Mammary epithelial cell (primary cell): ENCODE measurements at regions not wholly inside any gene's neighbourhood (a gene's known extent, or its start where the extent isn't known, plus 50 kb on each side); places are given as distances from the start of the nearest gene placed in this dataset.

Source experiments
- EZH2 ChIP-seq: IDR thresholded peaks from 2 replicates; pipeline ENCODE4 v1.6.1; 2012; ENCODE audit warnings: low read length, inconsistent platforms, borderline replicate concordance
- TF ChIP-seq, protein P1 (sequence below), 2 donors: IDR thresholded peaks in 1 of 2; conservative IDR thresholded peaks in 1 of 2; 2 replicates each; pipeline ENCODE4 v1.5.1; 2011 to 2012; ENCODE audit warnings: inconsistent platforms in 2 of 2, low read length in 2 of 2, mild to moderate bottlenecking in 2 of 2, control low read depth in 1 of 2, low read depth in 1 of 2; ENCODE audit not compliant: insufficient read depth in 1 of 2; ENCODE audit errors: extremely low read depth in 1 of 2

DNA sequence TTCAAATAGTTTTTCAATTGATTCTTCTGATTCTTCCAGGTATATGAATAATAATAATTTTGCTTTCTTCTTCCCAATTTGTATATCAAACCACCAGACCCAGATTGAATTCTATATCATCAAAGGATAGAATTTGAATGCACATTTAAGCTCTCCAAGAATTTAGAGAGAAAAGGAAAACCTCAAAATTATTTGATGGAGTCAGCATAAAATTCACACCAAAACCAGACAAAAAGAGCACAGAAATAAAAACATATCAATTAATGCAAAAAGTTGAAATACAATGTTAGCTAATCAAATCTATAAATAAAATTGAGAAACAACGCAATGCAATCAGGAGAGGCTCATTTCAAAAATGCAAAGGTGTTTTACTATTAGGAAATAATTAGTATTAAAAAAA lies 248.0 kb upstream of the HS6ST1 start:
- no peak for TF ChIP-seq EZH2
- TF ChIP-seq, protein P1, sequence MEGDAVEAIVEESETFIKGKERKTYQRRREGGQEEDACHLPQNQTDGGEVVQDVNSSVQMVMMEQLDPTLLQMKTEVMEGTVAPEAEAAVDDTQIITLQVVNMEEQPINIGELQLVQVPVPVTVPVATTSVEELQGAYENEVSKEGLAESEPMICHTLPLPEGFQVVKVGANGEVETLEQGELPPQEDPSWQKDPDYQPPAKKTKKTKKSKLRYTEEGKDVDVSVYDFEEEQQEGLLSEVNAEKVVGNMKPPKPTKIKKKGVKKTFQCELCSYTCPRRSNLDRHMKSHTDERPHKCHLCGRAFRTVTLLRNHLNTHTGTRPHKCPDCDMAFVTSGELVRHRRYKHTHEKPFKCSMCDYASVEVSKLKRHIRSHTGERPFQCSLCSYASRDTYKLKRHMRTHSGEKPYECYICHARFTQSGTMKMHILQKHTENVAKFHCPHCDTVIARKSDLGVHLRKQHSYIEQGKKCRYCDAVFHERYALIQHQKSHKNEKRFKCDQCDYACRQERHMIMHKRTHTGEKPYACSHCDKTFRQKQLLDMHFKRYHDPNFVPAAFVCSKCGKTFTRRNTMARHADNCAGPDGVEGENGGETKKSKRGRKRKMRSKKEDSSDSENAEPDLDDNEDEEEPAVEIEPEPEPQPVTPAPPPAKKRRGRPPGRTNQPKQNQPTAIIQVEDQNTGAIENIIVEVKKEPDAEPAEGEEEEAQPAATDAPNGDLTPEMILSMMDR (conservative IDR thresholded peaks at IDR 0.05 in 1 of 2, IDR thresholded peaks at IDR 0.05 in 1 of 2; ENCODE audit: extremely low read depth in 1 of 2, insufficient read depth in 1 of 2, low read depth in 1 of 2, low read length in 2 of 2) = no peak
